ENCODE measurements at regions not wholly inside any gene's neighbourhood (a gene's known extent, or its start where the extent isn't known, plus 50 kb on each side); places are given as distances from the start of the nearest gene placed in this dataset.

DNA sequence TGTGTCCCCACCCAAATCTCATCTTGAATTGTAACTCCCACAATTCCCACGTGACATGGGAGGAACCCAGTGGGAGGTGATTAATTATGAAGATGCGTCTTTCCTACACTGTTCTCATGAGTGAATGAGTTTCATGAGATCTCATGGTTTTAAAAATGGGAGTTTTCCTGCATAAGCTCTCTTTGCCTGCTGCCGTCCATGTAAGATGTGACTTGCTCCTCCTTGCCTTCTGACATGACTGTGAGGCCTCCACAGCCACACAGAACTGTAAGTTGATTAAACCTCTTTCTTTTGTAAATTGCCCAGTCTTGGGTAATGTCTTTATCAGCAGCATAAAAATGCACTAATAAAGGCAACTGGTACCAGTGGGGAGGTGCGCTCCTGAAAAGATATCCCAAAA, 67.7 kb upstream of the DRGX start:
- peaks cover 37% of the 10 kb centered on the region for H3K36me3 Mint-ChIP-seq (ENCODE audit: low read depth)
- H3K4me3 Mint-ChIP-seq = no peak overlapping the region
- peaks cover 9% of the 10 kb centered on the region for H3K9me3 Mint-ChIP-seq
- ChIA-PET POLR2A (no interaction called here), CTCF (no interaction called here)
- no peaks in the 10 kb centered on the region for H3K27me3 Mint-ChIP-seq
- H3K4me1 Mint-ChIP-seq = no peaks in the 10 kb centered on the region
- H3K27ac Mint-ChIP-seq = no peak overlapping the region
- DNase-seq = no peak

DNA sequence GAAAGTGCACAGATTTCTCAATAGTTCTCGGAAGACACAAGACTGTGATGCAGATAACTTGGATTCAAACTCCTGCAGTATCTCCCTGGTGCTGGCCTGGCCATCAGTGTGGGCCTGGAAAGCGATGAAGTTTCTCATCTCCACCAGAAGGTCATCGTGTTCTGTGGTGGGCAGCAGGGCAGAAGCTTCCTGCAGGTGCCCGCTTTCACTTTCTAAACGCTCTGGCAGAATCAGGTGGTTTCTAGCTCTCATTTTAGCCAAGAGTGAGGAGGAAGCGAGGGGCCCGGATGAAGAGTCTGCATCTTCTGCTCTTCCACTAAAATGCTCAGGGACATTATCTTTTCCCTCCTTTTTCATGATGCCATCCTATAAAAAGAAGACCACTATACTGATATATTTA, 63.0 kb upstream of the DRGX start:
- Mint-ChIP-seq H3K4me3 (no peak overlapping the region), H3K36me3 (ENCODE audit: low read depth) (peaks cover 29% of the 10 kb centered on the region), H3K9me3 (peaks cover 11% of the 10 kb centered on the region), H3K27me3 (no peaks in the 10 kb centered on the region), H3K4me1 (no peaks in the 10 kb centered on the region), H3K27ac (no peak overlapping the region)
- POLR2A ChIA-PET = no interaction called here
- CTCF ChIA-PET = interaction anchor here (0.7 kb wide), 1 partner anchor 30 kb away, joined by 3 read pairs; no protein-coding TSS in a partner anchor
- DNase-seq = no peak

DNA sequence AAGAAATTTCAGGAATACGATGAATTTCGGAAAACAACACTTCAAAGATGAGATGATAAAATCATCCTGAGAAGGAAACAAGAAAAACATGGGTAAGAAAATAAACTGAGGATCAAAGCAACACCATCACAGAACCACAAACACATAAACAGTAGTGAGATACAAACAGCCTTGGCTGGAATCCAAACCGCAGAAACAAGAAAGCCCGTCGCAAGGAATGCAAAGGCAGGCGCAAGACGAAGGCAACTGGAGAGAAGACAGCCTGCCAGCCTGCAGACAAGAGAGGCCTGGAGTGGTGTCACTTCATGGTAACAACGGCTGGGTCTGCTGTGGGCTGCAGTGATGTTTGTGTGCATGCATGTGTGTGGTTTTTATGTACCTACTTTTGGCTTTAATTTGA, 61.8 kb upstream of the DRGX start:
- no peaks in the 10 kb centered on the region for H3K27me3 Mint-ChIP-seq
- ChIA-PET POLR2A (no interaction called here), CTCF (no interaction called here)
- H3K27ac Mint-ChIP-seq = no peak overlapping the region
- H3K9me3 Mint-ChIP-seq = peaks cover 17% of the 10 kb centered on the region
- no peak overlapping the region for H3K4me3 Mint-ChIP-seq
- no peak for DNase-seq
- H3K36me3 Mint-ChIP-seq (ENCODE audit: low read depth) = peaks cover 29% of the 10 kb centered on the region
- H3K4me1 Mint-ChIP-seq = no peaks in the 10 kb centered on the region

DNA sequence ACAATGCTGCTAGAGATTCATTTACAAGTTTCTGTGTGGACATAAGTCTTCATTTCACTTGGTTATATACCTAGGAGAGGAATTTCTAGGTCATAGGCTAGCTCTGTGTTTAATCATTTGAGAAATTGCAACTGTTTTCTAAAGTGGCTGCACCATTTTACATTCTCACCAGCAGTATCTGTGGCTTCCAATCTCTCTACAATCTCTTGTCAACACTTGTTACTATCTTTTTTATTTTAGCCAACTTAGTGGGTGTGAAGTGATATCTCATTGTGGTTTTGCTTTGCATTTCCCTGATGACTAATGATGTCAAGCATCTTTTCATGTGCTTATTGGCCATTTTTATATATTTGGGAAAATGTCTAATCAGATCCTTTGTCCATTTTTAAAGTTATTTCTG, 53.0 kb upstream of the DRGX start:
- H3K36me3 Mint-ChIP-seq (ENCODE audit: low read depth) = no peaks in the 10 kb centered on the region
- H3K27me3 Mint-ChIP-seq = no peaks in the 10 kb centered on the region
- no peak overlapping the region for H3K4me3 Mint-ChIP-seq
- POLR2A ChIA-PET = no interaction called here
- H3K9me3 Mint-ChIP-seq = peaks cover 14% of the 10 kb centered on the region
- CTCF ChIA-PET = no interaction called here
- no peak overlapping the region for H3K27ac Mint-ChIP-seq
- DNase-seq = no peak
- no peaks in the 10 kb centered on the region for H3K4me1 Mint-ChIP-seq

DNA sequence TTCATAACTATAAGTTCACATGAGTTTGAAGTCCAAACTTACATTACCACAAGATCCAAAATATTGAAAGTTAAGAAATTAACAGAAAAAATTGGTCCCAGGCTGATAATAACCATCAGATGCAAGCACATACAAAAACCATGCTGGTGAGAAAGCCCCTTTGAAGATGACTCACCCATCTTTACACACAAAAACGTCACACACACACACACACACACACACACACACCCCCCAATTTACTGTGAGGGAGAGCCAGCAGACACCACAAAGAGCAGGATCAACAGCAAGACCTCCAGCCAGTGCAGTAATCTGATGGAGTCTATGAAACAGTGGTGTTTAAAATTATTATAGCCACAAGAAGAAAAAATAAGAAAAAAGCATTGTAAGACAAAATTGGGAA, 50.1 kb upstream of the DRGX start:
- ChIA-PET POLR2A (no interaction called here), CTCF (no interaction called here)
- Mint-ChIP-seq H3K4me3 (no peak overlapping the region), H3K27ac (no peak overlapping the region), H3K27me3 (no peaks in the 10 kb centered on the region), H3K36me3 (ENCODE audit: low read depth) (no peaks in the 10 kb centered on the region), H3K9me3 (peaks cover 3% of the 10 kb centered on the region), H3K4me1 (peaks cover 19% of the 10 kb centered on the region)
- no peak for DNase-seq
